Effector memory CD4-positive, alpha-beta T cell (primary cell): ENCODE measurements at regions not wholly inside any gene's neighbourhood (a gene's known extent, or its start where the extent isn't known, plus 50 kb on each side); places are given as distances from the start of the nearest gene placed in this dataset.

Experiments
- DNase-seq, 3 donors: peaks; one replicate each; pipeline ENCODE4 v3.0.0-alpha.2; 2020
- H3K27ac ChIP-seq: 2 replicates; pipeline ENCODE4 v1.7.0; 2013; ENCODE audit warnings: mild to moderate bottlenecking, low read length, moderate library complexity; ENCODE audit not compliant: insufficient read depth, poor library complexity, severe bottlenecking
- H3K27me3 ChIP-seq: replicated peaks from 2 replicates; pipeline ENCODE4 v1.7.0; 2013; ENCODE audit warnings: mild to moderate bottlenecking, low read length; ENCODE audit not compliant: insufficient read depth, control insufficient read depth, poor library complexity, severe bottlenecking
- H3K36me3 ChIP-seq: 2 replicates; pipeline ENCODE4 v1.7.0; 2013; ENCODE audit warnings: mild to moderate bottlenecking, low read length, moderate library complexity; ENCODE audit not compliant: control insufficient read depth, insufficient read depth
- H3K4me1 ChIP-seq: 2 replicates; pipeline ENCODE4 v1.7.0; 2013; ENCODE audit warnings: low read length, mild to moderate bottlenecking; ENCODE audit not compliant: control insufficient read depth, insufficient read depth, poor library complexity, severe bottlenecking
- H3K4me3 ChIP-seq: 2 replicates; pipeline ENCODE4 v1.7.0; 2013; ENCODE audit warnings: low read length, low read depth, mild to moderate bottlenecking; ENCODE audit not compliant: insufficient read depth, poor library complexity, severe bottlenecking
- H3K9me3 ChIP-seq: 2 replicates; pipeline ENCODE4 v1.7.0; 2013; ENCODE audit warnings: mild to moderate bottlenecking, low read length, moderate library complexity; ENCODE audit not compliant: control insufficient read depth

GRCh38 chr2:147037048-147037447 lies 807.8 kb upstream of the ACVR2A start:
- H3K27me3 ChIP-seq: no peaks in the 10 kb centered on the region
- no peak for DNase-seq
- no peaks in the 10 kb centered on the region for H3K4me1 ChIP-seq
- no peaks in the 10 kb centered on the region for H3K9me3 ChIP-seq
- H3K36me3 ChIP-seq: no peaks in the 10 kb centered on the region
- H3K4me3 ChIP-seq: no peak overlapping the region
- H3K27ac ChIP-seq: no peak overlapping the region

GRCh38 chr2:147033044-147033443 lies 811.8 kb upstream of the ACVR2A start:
- Histone ChIP-seq H3K27me3 (no peaks in the 10 kb centered on the region), H3K4me3 (no peak overlapping the region), H3K36me3 (no peaks in the 10 kb centered on the region), H3K4me1 (no peaks in the 10 kb centered on the region), H3K27ac (no peak overlapping the region), H3K9me3 (no peaks in the 10 kb centered on the region)
- no peak for DNase-seq

- Histone ChIP-seq H3K9me3 (no peaks in the 10 kb centered on the region), H3K27me3 (no peaks in the 10 kb centered on the region), H3K4me1 (no peaks in the 10 kb centered on the region), H3K4me3 (no peak overlapping the region), H3K27ac (no peak overlapping the region), H3K36me3 (no peaks in the 10 kb centered on the region)
- DNase-seq: no peak
Measured at GRCh38 chr2:147031897-147032296, 812.9 kb upstream of the ACVR2A start.

GRCh38 chr2:147030966-147031720 lies 813.7 kb upstream of the ACVR2A start:
- H3K9me3 ChIP-seq: no peaks in the 10 kb centered on the region
- DNase-seq: no peak
- no peaks in the 10 kb centered on the region for H3K27me3 ChIP-seq
- H3K27ac ChIP-seq: no peak overlapping the region
- H3K4me1 ChIP-seq: no peaks in the 10 kb centered on the region
- H3K4me3 ChIP-seq: no peak overlapping the region
- no peaks in the 10 kb centered on the region for H3K36me3 ChIP-seq

- DNase-seq: no peak
- Histone ChIP-seq H3K27me3 (no peaks in the 10 kb centered on the region), H3K4me3 (no peak overlapping the region), H3K27ac (no peak overlapping the region), H3K9me3 (no peaks in the 10 kb centered on the region), H3K36me3 (no peaks in the 10 kb centered on the region), H3K4me1 (no peaks in the 10 kb centered on the region)
Measured at GRCh38 chr2:147027436-147027835, 817.4 kb upstream of the ACVR2A start.

GRCh38 chr2:147026664-147027295 lies 818.0 kb upstream of the ACVR2A start:
- Histone ChIP-seq H3K27me3 (no peaks in the 10 kb centered on the region), H3K36me3 (no peaks in the 10 kb centered on the region), H3K27ac (no peak overlapping the region), H3K4me1 (no peaks in the 10 kb centered on the region), H3K4me3 (no peak overlapping the region), H3K9me3 (no peaks in the 10 kb centered on the region)
- no peak for DNase-seq

- Histone ChIP-seq H3K27me3 (no peaks in the 10 kb centered on the region), H3K4me3 (no peak overlapping the region), H3K27ac (no peak overlapping the region), H3K36me3 (no peaks in the 10 kb centered on the region), H3K9me3 (no peaks in the 10 kb centered on the region), H3K4me1 (no peaks in the 10 kb centered on the region)
- no peak for DNase-seq
Measured at GRCh38 chr2:147025646-147026585, 818.9 kb upstream of the ACVR2A start.

GRCh38 chr2:147019311-147019710 lies 825.5 kb upstream of the ACVR2A start:
- no peak overlapping the region for H3K27ac ChIP-seq
- no peak for DNase-seq

GRCh38 chr2:147017951-147018645 lies 826.7 kb upstream of the ACVR2A start:
- DNase-seq: no peak
- Histone ChIP-seq H3K9me3 (no peaks in the 10 kb centered on the region), H3K4me1 (no peaks in the 10 kb centered on the region), H3K4me3 (no peak overlapping the region), H3K27ac (no peak overlapping the region), H3K27me3 (no peaks in the 10 kb centered on the region), H3K36me3 (no peaks in the 10 kb centered on the region)

More at GRCh38 chr2:147019311-147019710, 825.5 kb upstream of the ACVR2A start:
- Histone ChIP-seq H3K9me3 (no peaks in the 10 kb centered on the region), H3K27me3 (no peaks in the 10 kb centered on the region), H3K36me3 (no peaks in the 10 kb centered on the region), H3K4me3 (no peak overlapping the region), H3K4me1 (no peaks in the 10 kb centered on the region)
